Smooth muscle cell (in vitro differentiated cells): ENCODE measurements at regions not wholly inside any gene's neighbourhood (a gene's known extent, or its start where the extent isn't known, plus 50 kb on each side); places are given as distances from the start of the nearest gene placed in this dataset.

Source experiments
- DNase-seq: peaks from one replicate; lab custom pipeline; 2025; ENCODE audit not compliant: unreplicated experiment; lab: John Stamatoyannopoulos, UW
- H2AFZ ChIP-seq: fragments of 200-600 bp; sonication (generic); 2 replicates; pipeline ENCODE4 v1.6.0; 2016; ENCODE audit warnings: antibody characterized with exemption, low read depth, mild to moderate bottlenecking
- H3F3A ChIP-seq: fragments of 200-600 bp; sonication (generic); 2 replicates; pipeline ENCODE4 v1.6.0; 2017; ENCODE audit warnings: antibody characterized with exemption, low read depth
- H3K27ac ChIP-seq: fragments of 200-600 bp; sonication (generic); 2 replicates; pipeline ENCODE4 v1.5.1; 2016; ENCODE audit warnings: low read depth, mild to moderate bottlenecking
- H3K27me3 ChIP-seq: fragments of 200-600 bp; sonication (generic); 2 replicates; pipeline ENCODE4 v1.6.1; 2016; ENCODE audit warnings: low read depth, mild to moderate bottlenecking
- H3K36me3 ChIP-seq: fragments of 200-600 bp; sonication (generic); 2 replicates; pipeline ENCODE4 v1.5.1; 2016; ENCODE audit warnings: low read depth
- H3K4me1 ChIP-seq: fragments of 200-600 bp; sonication (generic); 2 replicates; pipeline ENCODE4 v1.5.1; 2016; ENCODE audit warnings: low read depth
- H3K4me2 ChIP-seq: fragments of 200-600 bp; sonication (generic); 2 replicates; pipeline ENCODE4 v1.6.0; 2016; ENCODE audit warnings: mild to moderate bottlenecking
- H3K4me3 ChIP-seq: fragments of 200-600 bp; sonication (generic); 2 replicates; pipeline ENCODE4 v1.5.1; 2016; ENCODE audit warnings: mild to moderate bottlenecking
- H3K79me2 ChIP-seq: fragments of 200-600 bp; sonication (generic); 2 replicates; pipeline ENCODE4 v1.6.0; 2016; ENCODE audit warnings: low read depth, mild to moderate bottlenecking
- H3K9ac ChIP-seq: fragments of 200-600 bp; sonication (generic); 2 replicates; pipeline ENCODE4 v1.6.0; 2016; ENCODE audit warnings: low read depth
- H3K9me3 ChIP-seq: fragments of 200-600 bp; sonication (generic); replicated peaks from 2 replicates; pipeline ENCODE4 v1.5.1; 2016; ENCODE audit warnings: low read depth
- H4K20me1 ChIP-seq: fragments of 200-600 bp; sonication (generic); 2 replicates; pipeline ENCODE4 v1.6.0; 2016; ENCODE audit warnings: low read depth
- CTCF ChIP-seq: fragments of 200-600 bp; sonication (generic); IDR thresholded peaks from 2 replicates; pipeline ENCODE4 v1.5.1; 2017; ENCODE audit warnings: borderline replicate concordance, mild to moderate bottlenecking, antibody characterized with exemption; ENCODE audit not compliant: insufficient read depth, poor library complexity, severe bottlenecking
- WGBS: methylation state at CpG from one replicate; pipeline ENCODE4 v1.1.7; 2016; ENCODE audit warnings: low lambda C conversion rate; 5-methylcytosine and 5-hydroxymethylcytosine counted together

GRCh38 chrX:138777230-138777629, 65.7 kb upstream of the FGF13 start:
- no peak overlapping the region for H3K9ac ChIP-seq
- H3K9me3 ChIP-seq = no peaks in the 10 kb centered on the region
- no peak overlapping the region for H3K27ac ChIP-seq
- no peaks in the 10 kb centered on the region for H4K20me1 ChIP-seq
- no peaks in the 10 kb centered on the region for H3F3A ChIP-seq
- H3K36me3 ChIP-seq = no peaks in the 10 kb centered on the region
- no peaks in the 10 kb centered on the region for H3K4me1 ChIP-seq
- no peaks in the 10 kb centered on the region for H3K79me2 ChIP-seq
- H3K27me3 ChIP-seq = no peaks in the 10 kb centered on the region
- H3K4me3 ChIP-seq = no peak overlapping the region
- DNase-seq = no peak
- 73% methylated on average over 3 of the region's 3 CpGs for WGBS
- no peak overlapping the region for H3K4me2 ChIP-seq
- no peak overlapping the region for H2AFZ ChIP-seq
- TF ChIP-seq CTCF = no peak

- Histone ChIP-seq H3K36me3 (no peaks in the 10 kb centered on the region), H3K27ac (no peak overlapping the region), H4K20me1 (no peaks in the 10 kb centered on the region), H3K4me2 (no peak overlapping the region), H3K9ac (no peak overlapping the region), H3K27me3 (no peaks in the 10 kb centered on the region), H3K4me3 (no peak overlapping the region), H3F3A (no peaks in the 10 kb centered on the region), H3K79me2 (no peaks in the 10 kb centered on the region), H2AFZ (no peak overlapping the region), H3K9me3 (no peaks in the 10 kb centered on the region), H3K4me1 (no peaks in the 10 kb centered on the region)
- no peak for DNase-seq
- peak; percentile 40 for TF ChIP-seq CTCF
- WGBS = 20% methylated on average over 5 of the region's 5 CpGs
These were observed 64.0 kb upstream of the FGF13 start for GRCh38 chrX:138775517-138775916.

GRCh38 chrX:138771047-138771446, 59.5 kb upstream of the FGF13 start:
- no peaks in the 10 kb centered on the region for H4K20me1 ChIP-seq
- no peaks in the 10 kb centered on the region for H3F3A ChIP-seq
- H3K27me3 ChIP-seq = no peaks in the 10 kb centered on the region
- H3K9ac ChIP-seq = no peak overlapping the region
- H3K36me3 ChIP-seq = no peaks in the 10 kb centered on the region
- H3K79me2 ChIP-seq = no peaks in the 10 kb centered on the region
- no peak overlapping the region for H3K27ac ChIP-seq
- TF ChIP-seq CTCF = no peak
- no peak overlapping the region for H2AFZ ChIP-seq
- H3K9me3 ChIP-seq = no peaks in the 10 kb centered on the region
- 72% methylated on average over 2 of the region's 2 CpGs for WGBS
- H3K4me3 ChIP-seq = no peak overlapping the region
- DNase-seq = no peak
- no peaks in the 10 kb centered on the region for H3K4me1 ChIP-seq
- no peak overlapping the region for H3K4me2 ChIP-seq

- TF ChIP-seq CTCF = no peak
- H3K9ac ChIP-seq = no peak overlapping the region
- H3K9me3 ChIP-seq = no peaks in the 10 kb centered on the region
- no peaks in the 10 kb centered on the region for H3K79me2 ChIP-seq
- no peaks in the 10 kb centered on the region for H3F3A ChIP-seq
- H3K27me3 ChIP-seq = no peaks in the 10 kb centered on the region
- no peak overlapping the region for H3K4me2 ChIP-seq
- H3K4me1 ChIP-seq = no peaks in the 10 kb centered on the region
- H3K36me3 ChIP-seq = no peaks in the 10 kb centered on the region
- H2AFZ ChIP-seq = no peak overlapping the region
- DNase-seq = no peak
- H3K4me3 ChIP-seq = no peak overlapping the region
- WGBS = 68% methylated on average over 2 of the region's 2 CpGs
- H4K20me1 ChIP-seq = no peaks in the 10 kb centered on the region
- H3K27ac ChIP-seq = no peak overlapping the region
These were observed 58.4 kb upstream of the FGF13 start for GRCh38 chrX:138769918-138770317.
